A549 (cell line): ENCODE measurements at regions not wholly inside any gene's neighbourhood (a gene's known extent, or its start where the extent isn't known, plus 50 kb on each side); places are given as distances from the start of the nearest gene placed in this dataset.

Source experiments
- EP300 ChIP-seq, 2 experiments: fragments of >200 bp; sonication (Bioruptor Twin); formaldehyde crosslinking; IDR thresholded peaks; 2 replicates in 1 of 2; 3 replicates in 1 of 2; pipeline ENCODE4 v1.6.1; 2016 to 2017
- MYC ChIP-seq: IDR thresholded peaks from 2 replicates; pipeline ENCODE4 v1.6.1; 2012; ENCODE audit warnings: mild to moderate bottlenecking, inconsistent platforms, low read length, improper control_type of control experiment, borderline replicate concordance
- POLR2A ChIP-seq: IDR thresholded peaks from 2 replicates; pipeline ENCODE4 v1.6.1; 2012; ENCODE audit warnings: mild to moderate bottlenecking, low read length
- RFX5 ChIP-seq: fragments of 450-650 bp; IDR thresholded peaks from 2 replicates; pipeline ENCODE4 v1.7.1; 2014; ENCODE audit warnings: antibody characterized with exemption, mild to moderate bottlenecking, moderate library complexity
- TF ChIP-seq, protein P1 (sequence below): fragments of >200 bp; sonication (Bioruptor Twin); formaldehyde crosslinking; IDR thresholded peaks from 3 replicates; pipeline ENCODE4 v1.5.1; 2016

DNA sequence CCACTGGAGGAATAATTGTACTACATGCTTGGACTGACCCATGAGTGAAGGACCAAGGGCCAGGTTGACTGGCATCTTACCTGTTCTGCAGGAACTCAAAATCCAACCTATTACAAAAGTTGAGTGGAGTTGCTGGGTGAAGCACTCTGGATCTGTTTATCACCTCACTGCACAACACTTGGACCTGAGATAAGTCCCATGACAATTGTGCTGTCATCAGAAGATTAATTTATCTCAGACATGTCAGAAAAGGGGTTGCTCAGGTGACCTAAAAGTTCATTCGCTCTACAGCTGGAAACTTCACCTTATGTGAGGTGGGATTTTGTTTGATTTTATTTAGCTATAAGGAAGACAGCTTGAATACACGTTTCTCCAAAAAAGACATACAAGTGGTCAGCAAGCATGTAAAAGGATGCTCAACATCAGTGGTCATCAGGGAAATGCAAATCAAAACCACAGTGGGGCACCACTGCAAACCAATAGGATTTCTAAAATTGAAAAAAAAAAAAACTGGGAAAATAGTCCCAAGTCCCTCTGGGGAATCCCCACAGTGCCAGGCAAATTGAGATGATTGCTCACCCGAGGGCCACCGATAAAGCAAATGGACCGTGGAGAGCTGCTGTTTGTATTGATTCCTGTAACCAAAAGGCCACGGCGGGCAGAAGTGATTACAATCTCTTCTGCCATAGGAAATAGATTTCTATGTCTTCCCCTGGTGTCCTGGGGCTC is 65.8 kb upstream of the SLC35F5 start:
- TF ChIP-seq, protein P1, sequence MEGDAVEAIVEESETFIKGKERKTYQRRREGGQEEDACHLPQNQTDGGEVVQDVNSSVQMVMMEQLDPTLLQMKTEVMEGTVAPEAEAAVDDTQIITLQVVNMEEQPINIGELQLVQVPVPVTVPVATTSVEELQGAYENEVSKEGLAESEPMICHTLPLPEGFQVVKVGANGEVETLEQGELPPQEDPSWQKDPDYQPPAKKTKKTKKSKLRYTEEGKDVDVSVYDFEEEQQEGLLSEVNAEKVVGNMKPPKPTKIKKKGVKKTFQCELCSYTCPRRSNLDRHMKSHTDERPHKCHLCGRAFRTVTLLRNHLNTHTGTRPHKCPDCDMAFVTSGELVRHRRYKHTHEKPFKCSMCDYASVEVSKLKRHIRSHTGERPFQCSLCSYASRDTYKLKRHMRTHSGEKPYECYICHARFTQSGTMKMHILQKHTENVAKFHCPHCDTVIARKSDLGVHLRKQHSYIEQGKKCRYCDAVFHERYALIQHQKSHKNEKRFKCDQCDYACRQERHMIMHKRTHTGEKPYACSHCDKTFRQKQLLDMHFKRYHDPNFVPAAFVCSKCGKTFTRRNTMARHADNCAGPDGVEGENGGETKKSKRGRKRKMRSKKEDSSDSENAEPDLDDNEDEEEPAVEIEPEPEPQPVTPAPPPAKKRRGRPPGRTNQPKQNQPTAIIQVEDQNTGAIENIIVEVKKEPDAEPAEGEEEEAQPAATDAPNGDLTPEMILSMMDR: no peak
- TF ChIP-seq RFX5 (no peak), MYC (no peak), EP300 (IDR thresholded peaks at IDR 0.05) (no peak), POLR2A (no peak)
